SK-N-SH treated with all-trans-retinoic acid at 6 μM for 48 hours (cell line): ENCODE measurements at regions not wholly inside any gene's neighbourhood (a gene's known extent, or its start where the extent isn't known, plus 50 kb on each side); places are given as distances from the start of the nearest gene placed in this dataset.

Experiments
- CREB5 ChIP-seq: fragments of 250-450 bp; sonication (Bioruptor Pico); IDR thresholded peaks from 2 replicates; pipeline ENCODE4 v1.5.1; 2020; ENCODE audit warnings: low read depth, mild to moderate bottlenecking, moderate library complexity
- GLIS3 ChIP-seq: fragments of 250-450 bp; sonication (Bioruptor Pico); IDR thresholded peaks from 2 replicates; pipeline ENCODE4 v1.5.0; 2020; ENCODE audit warnings: mild to moderate bottlenecking, moderate library complexity
- PATZ1 ChIP-seq: fragments of 250-450 bp; sonication (Bioruptor Pico); IDR thresholded peaks from 2 replicates; pipeline ENCODE4 v1.8.0; 2020; ENCODE audit warnings: mild to moderate bottlenecking, moderate library complexity, borderline replicate concordance
- ZNF565 ChIP-seq: fragments of 450-650 bp; formaldehyde crosslinking; conservative IDR thresholded peaks from 2 replicates; pipeline ENCODE4 v1.5.0; 2020; ENCODE audit warnings: low read depth, mild to moderate bottlenecking, moderate library complexity

- TF ChIP-seq ZNF565 (CRISPR knock-in tag) (no peak), GLIS3 (CRISPR knock-in tag) (no peak), PATZ1 (CRISPR knock-in tag) (no peak), CREB5 (no peak)
These were observed 324.3 kb upstream of the ZFP64 start for GRCh38 chr20:52515877-52516276.
